IMR-90 (cell line): ENCODE measurements at regions not wholly inside any gene's neighbourhood (a gene's known extent, or its start where the extent isn't known, plus 50 kb on each side); places are given as distances from the start of the nearest gene placed in this dataset.

Experiments
- ATAC-seq: fragments of 200-7000 bp; cut with Tn5 transposase; 2 replicates; pipeline ENCODE4 v1.9.1; 2020; ENCODE audit warnings: low read depth, mild to moderate bottlenecking, moderate library complexity
- BruUV-seq: library from RNA; stranded (reverse); fragments of 400-500 nt; replicated peaks from 2 replicates; lab custom pipeline; 2021; lab: Mats Ljungman, UMichigan
- CTCF ChIA-PET: fragments of 300-600 bp; formaldehyde crosslinking; extraction: SDS; loops from one replicate; lab custom pipeline; 2021; ENCODE audit warnings: antibody characterized with exemption; lab: Yijun Ruan, JAX
- POLR2A ChIA-PET: fragments of 300-600 bp; sonication (Branson Sonifier 250); formaldehyde crosslinking; loops from one replicate; lab custom pipeline; 2022; ENCODE audit warnings: antibody characterized with exemption; ENCODE audit not compliant: unreplicated experiment; lab: Charles Lee
- DNase-seq: peaks from one replicate; pipeline ENCODE4 v3.0.0; 2013
- H2AFZ ChIP-seq: replicated peaks from 2 replicates; pipeline ENCODE3; 2013; ENCODE audit warnings: low read length, mild to moderate bottlenecking; ENCODE audit not compliant: poor library complexity
- H2AK5ac ChIP-seq: 2 replicates; pipeline ENCODE4 v1.6.1; 2013; ENCODE audit warnings: low read depth, low read length, inconsistent platforms
- H2AK9ac ChIP-seq: replicated peaks from 2 replicates; pipeline ENCODE3; 2013; ENCODE audit warnings: mild to moderate bottlenecking, low read depth, low read length, moderate library complexity; ENCODE audit not compliant: poor library complexity
- H2BK120ac ChIP-seq: 2 replicates; pipeline ENCODE4 v1.6.1; 2013; ENCODE audit warnings: low read depth, low read length, inconsistent platforms
- H2BK15ac ChIP-seq: 3 replicates; pipeline ENCODE4 v1.6.1; 2013; ENCODE audit warnings: low read depth, low read length, inconsistent platforms
- H2BK20ac ChIP-seq: 2 replicates; pipeline ENCODE4 v1.6.1; 2013; ENCODE audit warnings: low read depth, mild to moderate bottlenecking, inconsistent platforms, low read length, moderate library complexity
- H2BK5ac ChIP-seq: 2 replicates; pipeline ENCODE4 v1.6.1; 2013; ENCODE audit warnings: mild to moderate bottlenecking, low read depth, low read length, inconsistent platforms; ENCODE audit not compliant: poor library complexity, severe bottlenecking
- H3K14ac ChIP-seq: replicated peaks from 2 replicates; pipeline ENCODE4 v1.6.1; 2013; ENCODE audit warnings: low read depth, low read length, inconsistent platforms
- H3K18ac ChIP-seq: 2 replicates; pipeline ENCODE4 v1.6.1; 2013; ENCODE audit warnings: low read depth, low read length, control low read depth
- H3K23ac ChIP-seq: 2 replicates; pipeline ENCODE4 v1.6.1; 2013; ENCODE audit warnings: low read depth, low read length, inconsistent platforms
- H3K27ac ChIP-seq: 2 replicates; pipeline ENCODE4 v1.5.1; 2013; ENCODE audit warnings: mild to moderate bottlenecking, control low read depth, low read length; ENCODE audit not compliant: insufficient read depth
- H3K27me3 ChIP-seq: 2 replicates; pipeline ENCODE4 v1.6.1; 2013; ENCODE audit warnings: low read length; ENCODE audit not compliant: control insufficient read depth, insufficient read depth
- H3K36me3 ChIP-seq: 2 replicates; pipeline ENCODE4 v1.6.1; 2013; ENCODE audit warnings: low read length, mixed read lengths; ENCODE audit not compliant: control insufficient read depth, insufficient read depth
- H3K4ac ChIP-seq: 2 replicates; pipeline ENCODE4 v1.6.1; 2013; ENCODE audit warnings: low read depth, low read length, inconsistent platforms
- H3K4me1 ChIP-seq: 2 replicates; pipeline ENCODE4 v1.6.1; 2013; ENCODE audit warnings: low read length, mixed read lengths; ENCODE audit not compliant: control insufficient read depth, insufficient read depth
- H3K4me2 ChIP-seq: 2 replicates; pipeline ENCODE4 v1.6.1; 2013; ENCODE audit warnings: low read depth, mild to moderate bottlenecking, control low read depth, low read length, moderate library complexity
- H3K4me3 ChIP-seq: 2 replicates; pipeline ENCODE4 v1.5.1; 2013; ENCODE audit warnings: low read depth, mild to moderate bottlenecking, control low read depth, low read length, moderate library complexity; ENCODE audit not compliant: insufficient read depth
- H3K56ac ChIP-seq: 2 replicates; pipeline ENCODE4 v1.6.1; 2013; ENCODE audit warnings: low read length, inconsistent platforms; ENCODE audit not compliant: insufficient read depth; ENCODE audit errors: extremely low read depth
- H3K79me1 ChIP-seq, 2 experiments: 2 replicates each; pipeline ENCODE4 v1.6.1; 2013; ENCODE audit warnings: low read length in 2 of 2, inconsistent platforms in 1 of 2, low read depth in 1 of 2
- H3K9ac ChIP-seq: 2 replicates; pipeline ENCODE4 v1.6.1; 2013; ENCODE audit warnings: low read depth, low read length, control low read depth
- H3K9me1 ChIP-seq: 2 replicates; pipeline ENCODE4 v1.6.1; 2013; ENCODE audit warnings: low read length, inconsistent platforms; ENCODE audit not compliant: insufficient read depth
- H3K9me3 ChIP-seq: 2 replicates; pipeline ENCODE4 v1.6.1; 2013; ENCODE audit warnings: low read length; ENCODE audit not compliant: control insufficient read depth, insufficient read depth
- H4K20me1 ChIP-seq: 2 replicates; pipeline ENCODE4 v1.6.1; 2013; ENCODE audit warnings: low read length, inconsistent platforms; ENCODE audit not compliant: insufficient read depth
- H4K5ac ChIP-seq: 2 replicates; pipeline ENCODE4 v1.6.1; 2013; ENCODE audit warnings: mild to moderate bottlenecking, low read depth, low read length, control low read depth
- H4K8ac ChIP-seq, 2 experiments: 2 replicates each; pipeline ENCODE4 v1.6.1; 2013; ENCODE audit warnings: low read depth in 2 of 2, low read length in 2 of 2, control low read depth in 1 of 2, inconsistent platforms in 1 of 2
- H4K91ac ChIP-seq: 2 replicates; pipeline ENCODE4 v1.6.1; 2013; ENCODE audit warnings: low read depth, low read length, inconsistent platforms; ENCODE audit not compliant: insufficient read depth
- BHLHE40 ChIP-seq: fragments of 150-350 bp; IDR thresholded peaks from 2 replicates; pipeline ENCODE4 v1.6.1; 2016; ENCODE audit warnings: mild to moderate bottlenecking, low read depth, low read length
- CEBPB ChIP-seq: IDR thresholded peaks from 2 replicates; pipeline ENCODE4 v1.6.1; 2012; ENCODE audit warnings: low read depth, low read length, improper control_type of control experiment
- CHD1 ChIP-seq: IDR thresholded peaks from 2 replicates; pipeline ENCODE4 v1.6.1; 2012; ENCODE audit warnings: low read depth, low read length, improper control_type of control experiment
- CTCF ChIP-seq: conservative IDR thresholded peaks from 2 replicates; pipeline ENCODE4 v1.5.1; 2012; ENCODE audit warnings: mild to moderate bottlenecking, low read depth, low read length, improper control_type of control experiment
- ELK1 ChIP-seq: fragments of 150-350 bp; IDR thresholded peaks from 2 replicates; pipeline ENCODE4 v1.6.1; 2016; ENCODE audit warnings: low read depth, mild to moderate bottlenecking, low read length, moderate library complexity, borderline replicate concordance
- FOS ChIP-seq: fragments of 150-350 bp; IDR thresholded peaks from 2 replicates; pipeline ENCODE4 v1.6.1; 2016; ENCODE audit warnings: low read depth, low read length
- MAFK ChIP-seq: IDR thresholded peaks from 2 replicates; pipeline ENCODE4 v1.6.1; 2012; ENCODE audit warnings: low read depth, low read length, improper control_type of control experiment
- MAZ ChIP-seq: IDR thresholded peaks from 2 replicates; pipeline ENCODE4 v1.6.1; 2012; ENCODE audit warnings: low read depth, mild to moderate bottlenecking, low read length, improper control_type of control experiment, moderate library complexity, borderline replicate concordance
- MXI1 ChIP-seq: IDR thresholded peaks from 2 replicates; pipeline ENCODE4 v1.6.1; 2012; ENCODE audit warnings: low read depth, mild to moderate bottlenecking, low read length, moderate library complexity, borderline replicate concordance
- NFE2L2 ChIP-seq: fragments of 150-350 bp; IDR thresholded peaks from 2 replicates; pipeline ENCODE4 v1.6.1; 2016; ENCODE audit warnings: low read depth, mild to moderate bottlenecking, low read length
- POLR2A ChIP-seq: IDR thresholded peaks from 2 replicates; pipeline ENCODE4 v1.6.1; 2012; ENCODE audit warnings: mild to moderate bottlenecking, low read depth, low read length
- RAD21 ChIP-seq: IDR thresholded peaks from 2 replicates; pipeline ENCODE4 v1.6.1; 2012; ENCODE audit warnings: low read length, improper control_type of control experiment
- RCOR1 ChIP-seq: IDR thresholded peaks from 2 replicates; pipeline ENCODE4 v1.6.1; 2012; ENCODE audit warnings: mild to moderate bottlenecking, low read length, improper control_type of control experiment; ENCODE audit not compliant: insufficient replicate concordance
- RFX5 ChIP-seq: IDR thresholded peaks from 2 replicates; pipeline ENCODE4 v1.8.0; 2012; ENCODE audit warnings: low read depth, mild to moderate bottlenecking, low read length, moderate library complexity
- SMC3 ChIP-seq: fragments of 150-350 bp; IDR thresholded peaks from 2 replicates; pipeline ENCODE4 v1.6.1; 2016; ENCODE audit warnings: low read depth, mild to moderate bottlenecking, antibody characterized with exemption, low read length, moderate library complexity
- USF2 ChIP-seq: fragments of 150-350 bp; IDR thresholded peaks from 2 replicates; pipeline ENCODE4 v1.6.1; 2017; ENCODE audit warnings: mild to moderate bottlenecking, antibody characterized with exemption, low read length, low read depth
- WGBS, 2 experiments: methylation state at CpG; one replicate each; pipeline versions ENCODE4 v1.1.5 to v1.1.7; 2013; ENCODE audit warnings: missing lambda C conversion rate in 2 of 2; ENCODE audit not compliant: insufficient read length in 1 of 2; ENCODE audit errors: extremely low coverage in 2 of 2; 5-methylcytosine and 5-hydroxymethylcytosine counted together
- dilution Hi-C: fragments of 300-500 bp; cut with HindIII; formaldehyde crosslinking; loops from one replicate; pipeline ENCODE4 v1.14.3; 2018; ENCODE audit warnings: low sequenced_read_pairs; ENCODE audit not compliant: unreplicated experiment
- in situ Hi-C: fragments of 300-500 bp; cut with MboI; formaldehyde crosslinking; loops from 3 replicates; pipeline ENCODE4 v1.14.3; 2019; ENCODE audit warnings: low sequenced_read_pairs, inconsistent platforms, mixed read lengths
- intact Hi-C: fragments of 100-400 bp; cut with micrococcal nuclease; formaldehyde crosslinking; loops from 2 replicates; pipeline ENCODE4 v1.10.0; 2022

- Histone ChIP-seq H4K91ac (no peak overlapping the region), H3K9me1 (no peaks in the 10 kb centered on the region), H3K4me2 (no peak overlapping the region), H3K9me3 (no peaks in the 10 kb centered on the region), H2BK120ac (no peak overlapping the region), H2AFZ (no peak overlapping the region), H2AK5ac (no peak overlapping the region), H3K27me3 (no peaks in the 10 kb centered on the region), H3K14ac (no peak overlapping the region), H3K4ac (no peak overlapping the region), H4K8ac (no peak overlapping the region), H2BK15ac (no peak overlapping the region), H3K79me1 (0 out of 4 replicates have a peak, but pooled peaks cover 0 to 5% of the 10 kb centered on the region in 2 experiments), H3K4me1 (0 out of 2 replicates have a peak, but pooled peaks cover 2% of the 10 kb centered on the region), H3K23ac (no peak overlapping the region), H3K18ac (no peak overlapping the region), H3K36me3 (no peaks in the 10 kb centered on the region), H4K5ac (no peak overlapping the region), H2BK5ac (no peak overlapping the region), H3K27ac (no peak overlapping the region), H2AK9ac (no peak overlapping the region), H2BK20ac (no peak overlapping the region), H3K56ac (no peak overlapping the region), H3K9ac (no peak overlapping the region), H4K20me1 (no peaks in the 10 kb centered on the region), H3K4me3 (no peak overlapping the region)
- in situ Hi-C loops (no loop called here), dilution Hi-C loops (no loop called here), intact Hi-C loops (no loop called here)
- whole genome bisulfite sequencing, 2 experiments: no CpG with 5 or more reads among the region's 2 CpGs
- no TSS peak for BruUV-seq
- ChIA-PET POLR2A (no interaction called here), CTCF (no interaction called here)
- no peak for DNase-seq
- TF ChIP-seq NFE2L2: no peak
- no peak for TF ChIP-seq RAD21
- TF ChIP-seq FOS: no peak
- no peak for TF ChIP-seq MXI1
- TF ChIP-seq POLR2A: no peak
- no peak for TF ChIP-seq SMC3
- no peak for TF ChIP-seq USF2
- no peak for TF ChIP-seq CEBPB
- TF ChIP-seq RFX5: no peak
- TF ChIP-seq BHLHE40: no peak
- TF ChIP-seq ELK1: no peak
- no peak for TF ChIP-seq RCOR1
- TF ChIP-seq MAZ: no peak
- TF ChIP-seq MAFK: no peak
- no peak for TF ChIP-seq CHD1
- TF ChIP-seq CTCF: no peak
- no peak for ATAC-seq
Measured at GRCh38 chr6:143601504-143601903, 76.3 kb upstream of the PHACTR2 start.
